HL-60 (cell line): ENCODE measurements at regions not wholly inside any gene's neighbourhood (a gene's known extent, or its start where the extent isn't known, plus 50 kb on each side); places are given as distances from the start of the nearest gene placed in this dataset.

Experiments
- CTCF ChIP-seq: IDR thresholded peaks from one replicate; pipeline ENCODE4 v1.5.1; 2011; ENCODE audit warnings: low read length, control low read depth, inconsistent platforms; ENCODE audit not compliant: insufficient read depth
- SPI1 ChIP-seq: IDR thresholded peaks from 2 replicates; pipeline ENCODE4 v1.6.1; 2012; ENCODE audit warnings: low read depth, mild to moderate bottlenecking, borderline replicate concordance

GRCh38 chr3:25889525-25889917, 99.6 kb downstream of the OXSM start:
- TF ChIP-seq CTCF (no peak), SPI1 (no peak)
